Prostate gland (tissue), 2 donors: ENCODE measurements at regions not wholly inside any gene's neighbourhood (a gene's known extent, or its start where the extent isn't known, plus 50 kb on each side); places are given as distances from the start of the nearest gene placed in this dataset.

Source experiments
- CTCF ChIP-seq, 4 experiments: fragments of 200-600 bp in 2 of 4; fragments of 450-650 bp in 2 of 4; sonication (generic) in 2 of 4; IDR thresholded peaks; 1 replicate in 3 of 4; 2 replicates in 1 of 4; pipeline ENCODE4 v1.5.1; 2016 to 2019; ENCODE audit warnings: antibody characterized with exemption in 4 of 4, mild to moderate bottlenecking in 2 of 4, moderate library complexity in 2 of 4
- POLR2A ChIP-seq: fragments of 450-650 bp; IDR thresholded peaks from one replicate; pipeline ENCODE4 v1.6.1; 2016; ENCODE audit warnings: antibody characterized with exemption, mild to moderate bottlenecking

GRCh38 chr1:208556461-208556860 is 312.3 kb upstream of the PLXNA2 start:
- no peak for TF ChIP-seq CTCF (IDR thresholded peaks at IDR 0.05)
- no peak for TF ChIP-seq POLR2A
